22Rv1 (cell line): ENCODE measurements at regions not wholly inside any gene's neighbourhood (a gene's known extent, or its start where the extent isn't known, plus 50 kb on each side); places are given as distances from the start of the nearest gene placed in this dataset.

Experiments
- H3K27ac ChIP-seq: fragments of 450-650 bp; 2 replicates; pipeline ENCODE4 v1.5.1; 2017
- ZFX ChIP-seq: fragments of 450-650 bp; IDR thresholded peaks from 2 replicates; pipeline ENCODE4 v1.6.1; 2017; ENCODE audit warnings: antibody characterized with exemption, borderline replicate concordance
- TF ChIP-seq, protein P1 (sequence below): fragments of 450-650 bp; IDR thresholded peaks from 2 replicates; pipeline ENCODE4 v1.5.1; 2017; ENCODE audit warnings: mild to moderate bottlenecking

DNA sequence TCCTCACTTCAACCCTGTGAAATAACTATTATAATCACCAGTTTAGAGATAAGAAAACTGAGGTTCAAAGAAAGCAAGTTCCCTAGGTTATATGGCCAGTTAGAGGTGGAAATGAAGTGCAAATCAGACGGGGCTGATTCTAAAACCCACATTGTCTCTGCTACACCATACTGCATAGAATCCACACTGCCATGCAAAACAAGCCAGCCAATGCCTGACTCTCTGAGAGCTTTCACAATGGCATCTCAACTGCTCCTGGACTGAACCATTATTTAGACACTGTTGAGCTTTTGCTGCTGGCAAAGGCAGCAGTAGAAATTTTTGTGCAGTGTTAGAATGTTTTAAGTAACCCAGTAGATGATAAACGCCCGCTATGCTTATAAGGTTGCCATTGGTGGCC lies 195.2 kb upstream of the CNR1 start:
- no peak for TF ChIP-seq ZFX
- TF ChIP-seq, protein P1, sequence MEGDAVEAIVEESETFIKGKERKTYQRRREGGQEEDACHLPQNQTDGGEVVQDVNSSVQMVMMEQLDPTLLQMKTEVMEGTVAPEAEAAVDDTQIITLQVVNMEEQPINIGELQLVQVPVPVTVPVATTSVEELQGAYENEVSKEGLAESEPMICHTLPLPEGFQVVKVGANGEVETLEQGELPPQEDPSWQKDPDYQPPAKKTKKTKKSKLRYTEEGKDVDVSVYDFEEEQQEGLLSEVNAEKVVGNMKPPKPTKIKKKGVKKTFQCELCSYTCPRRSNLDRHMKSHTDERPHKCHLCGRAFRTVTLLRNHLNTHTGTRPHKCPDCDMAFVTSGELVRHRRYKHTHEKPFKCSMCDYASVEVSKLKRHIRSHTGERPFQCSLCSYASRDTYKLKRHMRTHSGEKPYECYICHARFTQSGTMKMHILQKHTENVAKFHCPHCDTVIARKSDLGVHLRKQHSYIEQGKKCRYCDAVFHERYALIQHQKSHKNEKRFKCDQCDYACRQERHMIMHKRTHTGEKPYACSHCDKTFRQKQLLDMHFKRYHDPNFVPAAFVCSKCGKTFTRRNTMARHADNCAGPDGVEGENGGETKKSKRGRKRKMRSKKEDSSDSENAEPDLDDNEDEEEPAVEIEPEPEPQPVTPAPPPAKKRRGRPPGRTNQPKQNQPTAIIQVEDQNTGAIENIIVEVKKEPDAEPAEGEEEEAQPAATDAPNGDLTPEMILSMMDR, result no peak
- H3K27ac ChIP-seq, result no peak overlapping the region

DNA sequence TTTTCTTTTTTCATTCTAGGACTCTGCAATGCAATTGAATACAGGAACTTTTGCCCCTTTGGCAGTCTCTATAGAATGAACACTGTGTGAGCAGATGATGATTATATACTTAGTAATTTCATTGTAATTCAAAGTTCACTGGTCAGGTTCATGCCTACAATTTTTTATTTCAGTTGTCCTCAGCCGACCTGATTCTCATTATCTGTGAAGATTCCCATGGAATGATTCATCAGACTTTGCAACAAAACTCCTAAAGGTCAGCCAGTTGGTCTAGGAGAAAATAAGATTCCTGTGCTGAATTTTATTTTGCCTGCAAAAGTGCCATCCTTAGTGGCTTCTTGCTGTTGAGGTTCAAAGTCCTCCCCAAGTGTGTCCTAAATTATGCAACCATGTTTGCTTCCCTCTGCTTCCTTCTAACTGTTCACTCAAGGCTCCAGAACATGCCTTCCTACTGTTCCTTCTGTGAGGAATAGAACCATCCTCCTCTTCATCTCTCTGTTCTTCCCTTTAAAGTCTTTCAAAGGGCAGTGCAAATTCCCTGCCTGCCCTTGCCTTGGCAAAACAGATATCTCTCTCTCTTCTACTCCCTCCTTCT lies 194.2 kb upstream of the CNR1 start:
- TF ChIP-seq ZFX, result no peak
- TF ChIP-seq, protein P1, result no peak
- H3K27ac ChIP-seq, result no peak overlapping the region

DNA sequence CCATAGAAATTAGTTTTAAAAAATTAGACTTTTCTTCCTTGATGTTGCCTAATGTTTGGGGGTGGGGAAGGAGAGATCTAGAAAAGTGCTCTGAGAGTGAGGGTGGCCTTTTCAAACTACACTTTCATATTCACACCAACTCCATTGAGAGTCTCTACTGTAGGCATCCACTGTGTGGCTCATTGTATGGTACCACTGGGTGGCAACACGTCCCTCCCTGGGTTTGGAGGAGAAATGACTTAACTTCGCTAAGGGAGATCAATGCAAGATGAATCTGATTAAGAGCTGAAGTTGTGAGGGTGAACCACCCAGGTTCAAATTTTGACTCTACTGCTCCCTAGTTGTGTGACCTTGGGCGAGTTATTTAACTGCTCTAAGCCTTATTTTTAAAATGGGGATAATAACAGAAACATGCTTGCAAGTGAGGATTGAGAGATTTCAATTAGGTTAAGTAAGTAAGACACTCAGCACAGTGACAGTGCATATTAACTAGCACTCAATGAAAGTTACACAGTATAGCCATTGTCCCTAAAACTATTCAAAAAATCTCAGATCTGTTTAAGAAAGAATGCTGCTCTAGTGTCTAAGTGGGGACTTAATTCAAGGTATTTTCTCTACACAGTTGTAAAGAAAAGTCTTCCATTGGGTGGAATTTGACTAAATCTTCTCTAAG lies 193.5 kb upstream of the CNR1 start:
- TF ChIP-seq, protein P1, result no peak
- TF ChIP-seq ZFX, result no peak
- no peak overlapping the region for H3K27ac ChIP-seq

DNA sequence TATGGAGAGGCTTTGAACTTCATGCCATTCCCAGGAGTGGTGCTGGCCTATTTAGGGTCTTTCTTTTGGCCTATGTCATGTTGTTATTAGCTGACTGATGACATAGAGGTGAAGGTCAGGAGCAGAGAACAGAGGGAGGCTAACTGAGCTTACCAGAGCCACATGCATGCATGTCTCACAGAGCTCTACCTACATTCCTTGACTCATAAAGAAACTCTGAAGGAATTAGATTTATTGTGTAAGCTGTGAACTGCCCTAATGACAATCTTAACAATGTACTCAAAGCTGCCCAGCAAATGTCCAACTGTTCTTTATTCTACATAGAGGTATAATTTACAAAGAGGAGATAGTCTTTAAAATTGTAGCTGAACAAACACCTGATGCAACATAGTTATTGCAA lies 192.7 kb upstream of the CNR1 start:
- no peak for TF ChIP-seq ZFX
- TF ChIP-seq, protein P1, result no peak
- H3K27ac ChIP-seq, result no peak overlapping the region

DNA sequence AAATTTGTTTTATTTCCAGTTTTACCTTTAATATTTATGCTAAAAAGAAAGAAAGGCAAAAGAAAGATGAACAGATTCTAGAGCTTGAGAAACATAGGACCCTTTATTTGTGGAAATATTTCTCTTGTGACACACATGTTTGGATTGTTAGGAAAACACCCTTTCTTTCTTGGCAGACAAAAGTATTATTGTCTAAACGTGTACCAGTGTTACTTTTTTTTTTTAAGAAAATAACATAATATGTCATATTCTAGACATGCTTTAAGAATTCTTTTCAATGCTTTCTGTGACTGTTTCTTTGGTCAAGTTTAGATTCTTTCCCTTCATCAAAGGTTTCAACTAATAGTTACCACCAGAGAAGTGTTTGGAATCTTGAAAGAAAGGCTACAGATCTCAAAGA lies 183.4 kb upstream of the CNR1 start:
- TF ChIP-seq ZFX, result no peak
- TF ChIP-seq, protein P1, result no peak
- no peak overlapping the region for H3K27ac ChIP-seq

DNA sequence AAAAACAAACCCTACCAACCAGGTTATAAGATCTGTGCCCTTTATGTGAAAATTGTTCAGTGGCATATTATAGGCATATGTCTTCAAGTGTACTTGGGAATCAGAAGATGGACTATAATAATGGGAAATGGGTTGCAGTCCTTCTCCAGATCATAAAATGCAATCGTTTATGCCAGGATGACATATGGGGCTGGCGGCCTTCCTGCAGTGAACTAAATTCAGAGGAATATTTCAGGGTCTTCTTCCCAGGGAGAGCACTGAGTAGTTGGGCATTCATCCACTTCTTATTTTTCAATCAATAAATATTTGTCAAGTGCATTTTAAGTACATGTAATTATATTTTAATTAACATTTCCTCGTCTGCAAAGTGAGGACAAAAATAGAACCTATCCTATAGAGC lies 176.2 kb upstream of the CNR1 start:
- no peak for TF ChIP-seq ZFX
- TF ChIP-seq, protein P1, result no peak
- H3K27ac ChIP-seq, result no peak overlapping the region

DNA sequence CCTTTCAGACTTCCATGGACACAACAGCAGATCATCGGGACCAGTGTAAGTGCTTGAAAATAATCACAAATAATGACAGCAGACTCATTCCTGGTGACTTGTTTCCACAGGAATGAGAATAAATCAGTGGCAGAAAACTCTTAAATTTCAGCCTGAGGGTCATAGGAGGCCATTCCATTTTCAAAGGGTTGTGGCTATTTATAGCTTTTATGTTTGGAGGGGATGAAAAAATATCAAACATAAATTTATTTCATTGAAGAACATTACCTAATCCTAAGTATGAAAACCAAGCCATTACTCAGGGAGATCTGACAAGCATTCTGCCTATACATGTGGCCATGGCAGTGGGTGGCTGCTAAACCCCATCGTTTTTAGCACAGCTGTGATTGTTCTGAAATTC lies 173.6 kb upstream of the CNR1 start:
- no peak overlapping the region for H3K27ac ChIP-seq
- TF ChIP-seq, protein P1, result no peak
- no peak for TF ChIP-seq ZFX
